ENCODE measurements at regions not wholly inside any gene's neighbourhood (a gene's known extent, or its start where the extent isn't known, plus 50 kb on each side); places are given as distances from the start of the nearest gene placed in this dataset.

DNA sequence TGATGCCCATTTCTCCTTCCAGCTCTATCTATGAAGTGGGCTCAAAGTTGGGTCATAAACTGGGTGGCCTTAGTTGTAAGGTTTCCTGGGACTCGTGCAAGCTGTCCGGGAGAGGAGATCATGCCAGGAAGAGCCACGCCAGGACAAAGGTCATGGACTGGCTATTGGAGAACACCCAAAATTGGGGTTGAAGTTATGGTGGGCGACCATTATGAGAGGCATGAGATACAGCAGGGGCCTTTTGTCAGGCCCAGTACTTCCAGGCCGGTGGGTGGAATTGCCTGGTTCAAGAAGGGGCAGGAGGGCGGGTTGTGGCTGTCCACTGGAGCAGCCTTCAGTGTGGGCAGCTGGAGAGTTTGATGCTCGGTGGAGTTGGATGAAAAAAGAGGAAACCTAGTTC is 225.1 kb upstream of the SSTR4 start:
- Histone ChIP-seq H2BK120ac (ENCODE audit: insufficient read depth, low read length, poor library complexity) (no peak overlapping the region), H3K14ac (ENCODE audit: low read length) (no peak overlapping the region), H4K91ac (ENCODE audit: low read depth, low read length) (no peak overlapping the region), H3K18ac (ENCODE audit: low read length) (no peak overlapping the region), H3K9ac (ENCODE audit: low read length) (no peak overlapping the region), H3K4ac (ENCODE audit: low read depth, low read length) (no peak overlapping the region), H3K4me2 (ENCODE audit: low read length) (no peak overlapping the region), H3K4me3 (ENCODE audit: low read depth, low read length) (no peak overlapping the region), H3K9me3 (ENCODE audit: insufficient read depth, low read depth, low read length) (peaks cover 2% of the 10 kb centered on the region), H3K4me1 (ENCODE audit: control insufficient read depth in 1 of 2, insufficient read depth in 2 of 2, low read length in 2 of 2) (no peaks in the 10 kb centered on the region), H3K79me2 (ENCODE audit: control insufficient read depth, insufficient read depth, low read length, poor library complexity) (no peaks in the 10 kb centered on the region), H3K23ac (ENCODE audit: low read length) (no peak overlapping the region), H2AFZ (ENCODE audit: insufficient read depth, low read length, poor library complexity) (no peak overlapping the region), H3K27me3 (ENCODE audit: insufficient read depth, low read length) (no peaks in the 10 kb centered on the region), H4K12ac (ENCODE audit: low read depth, low read length) (no peak overlapping the region), H3K36me3 (ENCODE audit: control insufficient read depth in 1 of 2, insufficient read depth in 2 of 2, low read length in 2 of 2) (no peaks in the 10 kb centered on the region), H3K27ac (ENCODE audit: low read depth, low read length) (no peak overlapping the region), H3K79me1 (ENCODE audit: low read length) (no peaks in the 10 kb centered on the region), H4K8ac (ENCODE audit: low read depth, low read length) (no peak overlapping the region), H2BK5ac (ENCODE audit: low read depth, low read length, poor library complexity) (no peak overlapping the region), H2BK12ac (ENCODE audit: low read length) (no peak overlapping the region), H2AK5ac (ENCODE audit: low read length) (no peak overlapping the region)
- DNase-seq: no peak
- WGBS (ENCODE audit: extremely low coverage, insufficient coverage, insufficient read length): no CpG with 5 or more reads among the region's 7 CpGs

DNA sequence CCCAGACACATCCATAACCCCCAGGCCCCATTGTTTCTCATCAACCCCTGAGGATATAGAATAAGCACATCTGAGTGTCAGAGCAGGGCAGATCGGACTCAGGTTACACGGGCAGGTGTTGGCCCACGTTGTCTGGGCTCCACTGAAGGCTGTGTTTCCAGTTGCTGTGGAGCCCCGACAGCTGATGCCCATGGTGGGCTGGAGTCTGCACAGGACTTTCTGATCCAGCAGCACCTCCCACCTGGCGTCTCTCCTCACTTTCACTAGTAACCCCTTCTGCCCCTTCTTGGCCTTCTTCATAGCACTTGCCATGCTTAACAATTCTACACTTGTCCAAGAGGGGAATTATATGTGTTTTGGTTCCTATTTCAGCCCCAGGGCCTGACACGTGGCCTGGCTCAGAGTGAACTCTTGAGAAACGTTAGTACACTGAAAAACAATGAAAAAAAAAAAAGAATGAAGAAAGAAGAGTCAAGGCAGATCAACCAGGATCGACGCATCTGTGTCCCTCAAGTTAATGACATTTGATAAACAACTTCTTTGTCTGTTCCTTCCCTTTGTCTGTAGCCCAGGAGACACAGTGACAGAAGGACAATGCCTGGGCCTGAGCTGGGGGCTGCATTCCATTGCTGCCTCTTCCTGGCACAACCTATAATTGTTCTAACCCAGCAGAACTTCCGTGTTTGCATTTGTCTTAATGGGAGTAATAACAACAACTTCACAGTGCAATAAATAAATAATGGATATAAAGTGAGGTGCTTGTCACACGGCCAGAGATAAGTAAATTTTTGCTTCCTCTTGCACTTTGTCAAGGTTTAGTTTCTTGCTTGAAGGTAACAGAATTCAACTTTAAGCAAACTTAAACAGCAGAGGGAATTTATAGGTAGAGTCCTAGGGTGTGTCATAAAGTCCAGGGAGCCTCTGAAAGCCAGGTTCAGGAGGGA is 224.2 kb upstream of the SSTR4 start:
- Histone ChIP-seq H3K9me3 (ENCODE audit: insufficient read depth, low read depth, low read length) (peaks cover 2% of the 10 kb centered on the region), H4K91ac (ENCODE audit: low read depth, low read length) (no peak overlapping the region), H3K36me3 (ENCODE audit: control insufficient read depth in 1 of 2, insufficient read depth in 2 of 2, low read length in 2 of 2) (no peaks in the 10 kb centered on the region), H2AFZ (ENCODE audit: insufficient read depth, low read length, poor library complexity) (no peak overlapping the region), H3K4me1 (ENCODE audit: control insufficient read depth in 1 of 2, insufficient read depth in 2 of 2, low read length in 2 of 2) (no peaks in the 10 kb centered on the region), H3K4me2 (ENCODE audit: low read length) (no peak overlapping the region), H3K27ac (ENCODE audit: low read depth, low read length) (no peak overlapping the region), H3K23ac (ENCODE audit: low read length) (no peak overlapping the region), H2BK5ac (ENCODE audit: low read depth, low read length, poor library complexity) (no peak overlapping the region), H3K4me3 (ENCODE audit: low read depth, low read length) (no peak overlapping the region), H3K79me2 (ENCODE audit: control insufficient read depth, insufficient read depth, low read length, poor library complexity) (no peaks in the 10 kb centered on the region), H2AK5ac (ENCODE audit: low read length) (no peak overlapping the region), H3K4ac (ENCODE audit: low read depth, low read length) (no peak overlapping the region), H3K79me1 (ENCODE audit: low read length) (no peaks in the 10 kb centered on the region), H3K18ac (ENCODE audit: low read length) (no peak overlapping the region), H4K12ac (ENCODE audit: low read depth, low read length) (no peak overlapping the region), H3K14ac (ENCODE audit: low read length) (no peak overlapping the region), H4K8ac (ENCODE audit: low read depth, low read length) (no peak overlapping the region), H3K9ac (ENCODE audit: low read length) (no peak overlapping the region), H2BK120ac (ENCODE audit: insufficient read depth, low read length, poor library complexity) (no peak overlapping the region), H3K27me3 (ENCODE audit: insufficient read depth, low read length) (no peaks in the 10 kb centered on the region), H2BK12ac (ENCODE audit: low read length) (no peak overlapping the region)
- WGBS (ENCODE audit: extremely low coverage, insufficient coverage, insufficient read length): no CpG with 5 or more reads among the region's 11 CpGs
- DNase-seq: no peak

DNA sequence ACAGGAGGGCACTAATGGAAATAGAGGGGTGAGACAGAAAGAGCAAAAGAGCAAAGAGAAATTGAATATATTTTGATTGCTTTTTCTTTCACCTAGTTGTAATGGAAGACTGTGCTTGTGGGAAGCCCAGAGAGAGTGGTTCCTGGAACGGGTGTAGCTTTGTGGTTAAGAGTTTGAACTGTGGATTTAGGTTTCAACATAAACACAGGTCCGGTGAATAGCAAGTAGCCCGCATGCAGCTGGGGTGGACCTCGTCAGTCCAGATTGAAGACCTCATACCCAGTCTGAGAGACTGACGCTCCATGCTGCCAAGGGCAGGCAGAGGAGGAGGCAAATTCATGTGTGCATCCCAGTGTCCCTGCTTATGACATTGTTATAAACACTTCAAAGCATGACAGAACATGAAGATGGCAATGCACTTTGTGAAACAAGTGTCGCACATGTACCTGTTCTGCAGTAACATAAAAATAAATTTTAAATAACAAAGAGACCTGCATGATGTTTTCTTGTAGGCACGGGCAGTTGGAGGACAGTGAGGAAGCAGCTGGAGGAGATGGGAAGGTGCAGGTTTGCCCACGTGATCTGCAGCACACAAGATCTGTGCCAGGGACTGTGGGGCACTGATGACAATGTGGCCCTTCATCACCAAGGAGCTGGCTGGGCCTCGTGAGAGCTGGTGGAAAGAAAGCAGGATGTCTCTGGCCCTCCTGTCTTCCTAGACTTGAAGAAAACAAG is 220.5 kb upstream of the SSTR4 start:
- Histone ChIP-seq H3K18ac (ENCODE audit: low read length) (no peak overlapping the region), H3K4me1 (ENCODE audit: control insufficient read depth in 1 of 2, insufficient read depth in 2 of 2, low read length in 2 of 2) (no peaks in the 10 kb centered on the region), H3K27me3 (ENCODE audit: insufficient read depth, low read length) (no peaks in the 10 kb centered on the region), H3K79me1 (ENCODE audit: low read length) (no peaks in the 10 kb centered on the region), H3K4me2 (ENCODE audit: low read length) (no peak overlapping the region), H3K14ac (ENCODE audit: low read length) (no peak overlapping the region), H2BK120ac (ENCODE audit: insufficient read depth, low read length, poor library complexity) (no peak overlapping the region), H3K79me2 (ENCODE audit: control insufficient read depth, insufficient read depth, low read length, poor library complexity) (no peaks in the 10 kb centered on the region), H2AFZ (ENCODE audit: insufficient read depth, low read length, poor library complexity) (no peak overlapping the region), H4K8ac (ENCODE audit: low read depth, low read length) (no peak overlapping the region), H2BK5ac (ENCODE audit: low read depth, low read length, poor library complexity) (no peak overlapping the region), H3K9me3 (ENCODE audit: insufficient read depth, low read depth, low read length) (no peaks in the 10 kb centered on the region), H3K23ac (ENCODE audit: low read length) (no peak overlapping the region), H3K4me3 (ENCODE audit: low read depth, low read length) (no peak overlapping the region), H3K36me3 (ENCODE audit: control insufficient read depth in 1 of 2, insufficient read depth in 2 of 2, low read length in 2 of 2) (no peaks in the 10 kb centered on the region), H3K9ac (ENCODE audit: low read length) (no peak overlapping the region), H4K91ac (ENCODE audit: low read depth, low read length) (no peak overlapping the region), H2AK5ac (ENCODE audit: low read length) (no peak overlapping the region), H3K4ac (ENCODE audit: low read depth, low read length) (no peak overlapping the region), H3K27ac (ENCODE audit: low read depth, low read length) (no peak overlapping the region), H2BK12ac (ENCODE audit: low read length) (no peak overlapping the region), H4K12ac (ENCODE audit: low read depth, low read length) (no peak overlapping the region)
- no CpG with 5 or more reads among the region's 9 CpGs for WGBS (ENCODE audit: extremely low coverage, insufficient coverage, insufficient read length)
- DNase-seq: peak; percentile 31 to 52

DNA sequence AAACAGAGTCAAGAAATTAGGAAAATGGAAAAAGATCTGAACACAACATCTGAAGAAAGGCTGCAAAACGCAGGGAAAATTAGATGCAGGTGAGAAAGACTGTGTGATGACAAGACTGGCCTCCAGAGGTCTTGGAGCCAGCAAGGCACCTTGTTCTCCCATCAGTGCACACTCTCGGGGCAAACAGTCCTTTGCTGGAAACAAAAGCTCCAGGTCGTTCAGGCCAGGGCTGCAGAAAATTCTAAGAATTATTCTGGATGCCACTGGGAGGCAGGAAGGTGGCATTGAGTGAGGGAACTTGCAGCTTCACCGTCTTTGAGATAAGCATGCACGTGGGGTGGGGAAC is 219.9 kb upstream of the SSTR4 start:
- H2AFZ ChIP-seq (ENCODE audit: insufficient read depth, low read length, poor library complexity): no peak overlapping the region
- H3K27me3 ChIP-seq (ENCODE audit: insufficient read depth, low read length): no peaks in the 10 kb centered on the region
- no peak overlapping the region for H3K14ac ChIP-seq (ENCODE audit: low read length)
- no peak overlapping the region for H2BK120ac ChIP-seq (ENCODE audit: insufficient read depth, low read length, poor library complexity)
- H3K18ac ChIP-seq (ENCODE audit: low read length): no peak overlapping the region
- no peak overlapping the region for H3K4me2 ChIP-seq (ENCODE audit: low read length)
- no peak overlapping the region for H4K91ac ChIP-seq (ENCODE audit: low read depth, low read length)
- H3K9me3 ChIP-seq (ENCODE audit: insufficient read depth, low read depth, low read length): no peaks in the 10 kb centered on the region
- H3K36me3 ChIP-seq (ENCODE audit: control insufficient read depth in 1 of 2, insufficient read depth in 2 of 2, low read length in 2 of 2): no peaks in the 10 kb centered on the region
- no peak overlapping the region for H3K4me3 ChIP-seq (ENCODE audit: low read depth, low read length)
- no peak overlapping the region for H3K27ac ChIP-seq (ENCODE audit: low read depth, low read length)
- no peak overlapping the region for H3K4ac ChIP-seq (ENCODE audit: low read depth, low read length)
- no peak overlapping the region for H2BK12ac ChIP-seq (ENCODE audit: low read length)
- no peak overlapping the region for H3K9ac ChIP-seq (ENCODE audit: low read length)
- no peaks in the 10 kb centered on the region for H3K79me2 ChIP-seq (ENCODE audit: control insufficient read depth, insufficient read depth, low read length, poor library complexity)
- H2AK5ac ChIP-seq (ENCODE audit: low read length): no peak overlapping the region
- no CpG with 5 or more reads among the region's 5 CpGs for WGBS (ENCODE audit: extremely low coverage, insufficient coverage, insufficient read length)
- no peak overlapping the region for H3K23ac ChIP-seq (ENCODE audit: low read length)
- no peaks in the 10 kb centered on the region for H3K79me1 ChIP-seq (ENCODE audit: low read length)
- H2BK5ac ChIP-seq (ENCODE audit: low read depth, low read length, poor library complexity): no peak overlapping the region
- no peak overlapping the region for H4K12ac ChIP-seq (ENCODE audit: low read depth, low read length)
- no peak for DNase-seq
- no peak overlapping the region for H4K8ac ChIP-seq (ENCODE audit: low read depth, low read length)
- H3K4me1 ChIP-seq (ENCODE audit: control insufficient read depth in 1 of 2, insufficient read depth in 2 of 2, low read length in 2 of 2): no peaks in the 10 kb centered on the region
